Vagina (tissue), 2 donors: ENCODE measurements at regions not wholly inside any gene's neighbourhood (a gene's known extent, or its start where the extent isn't known, plus 50 kb on each side); places are given as distances from the start of the nearest gene placed in this dataset.

Source experiments
- POLR2A ChIP-seq, 2 donors: fragments of 450-650 bp; IDR thresholded peaks; one replicate each; pipeline ENCODE4 v1.6.1; 2017; ENCODE audit warnings: antibody characterized with exemption in 2 of 2, mild to moderate bottlenecking in 2 of 2, moderate library complexity in 2 of 2
- POLR2AphosphoS5 ChIP-seq, 2 donors: sonication (generic); formaldehyde crosslinking; IDR thresholded peaks; one replicate each; pipeline ENCODE4 v1.9.0; 2017; ENCODE audit warnings: antibody characterized with exemption in 2 of 2, mild to moderate bottlenecking in 2 of 2, low read depth in 1 of 2; ENCODE audit not compliant: insufficient read depth in 1 of 2
- TF ChIP-seq, protein P1 (sequence below), 3 experiments: fragments of 450-650 bp in 2 of 3; fragments of 200-600 bp in 1 of 3; sonication (generic) in 1 of 3; IDR thresholded peaks; one replicate each; pipeline ENCODE4 v1.5.1; 2017 to 2019; ENCODE audit warnings: antibody characterized with exemption in 3 of 3, mild to moderate bottlenecking in 2 of 3, moderate library complexity in 2 of 3

DNA sequence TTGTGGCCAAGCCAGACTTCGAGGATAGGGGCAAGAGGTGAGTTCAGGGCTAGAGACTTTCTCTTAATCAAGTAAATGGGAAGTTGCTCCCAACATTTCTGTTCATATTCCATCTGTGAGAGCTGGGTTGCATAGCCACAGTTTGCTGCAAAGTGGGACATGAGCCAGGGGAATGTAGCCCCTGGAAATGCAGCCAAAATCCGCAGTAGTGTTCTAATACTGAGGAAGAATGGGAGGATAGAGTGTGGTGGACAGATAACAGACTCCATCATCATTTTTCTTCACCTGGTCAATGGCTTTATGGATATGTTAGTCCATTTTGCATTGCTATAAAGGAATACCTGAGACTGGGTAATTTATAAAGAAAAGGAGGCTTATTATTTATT lies 177.7 kb downstream of the SKIDA1 start:
- TF ChIP-seq, protein P1, sequence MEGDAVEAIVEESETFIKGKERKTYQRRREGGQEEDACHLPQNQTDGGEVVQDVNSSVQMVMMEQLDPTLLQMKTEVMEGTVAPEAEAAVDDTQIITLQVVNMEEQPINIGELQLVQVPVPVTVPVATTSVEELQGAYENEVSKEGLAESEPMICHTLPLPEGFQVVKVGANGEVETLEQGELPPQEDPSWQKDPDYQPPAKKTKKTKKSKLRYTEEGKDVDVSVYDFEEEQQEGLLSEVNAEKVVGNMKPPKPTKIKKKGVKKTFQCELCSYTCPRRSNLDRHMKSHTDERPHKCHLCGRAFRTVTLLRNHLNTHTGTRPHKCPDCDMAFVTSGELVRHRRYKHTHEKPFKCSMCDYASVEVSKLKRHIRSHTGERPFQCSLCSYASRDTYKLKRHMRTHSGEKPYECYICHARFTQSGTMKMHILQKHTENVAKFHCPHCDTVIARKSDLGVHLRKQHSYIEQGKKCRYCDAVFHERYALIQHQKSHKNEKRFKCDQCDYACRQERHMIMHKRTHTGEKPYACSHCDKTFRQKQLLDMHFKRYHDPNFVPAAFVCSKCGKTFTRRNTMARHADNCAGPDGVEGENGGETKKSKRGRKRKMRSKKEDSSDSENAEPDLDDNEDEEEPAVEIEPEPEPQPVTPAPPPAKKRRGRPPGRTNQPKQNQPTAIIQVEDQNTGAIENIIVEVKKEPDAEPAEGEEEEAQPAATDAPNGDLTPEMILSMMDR (IDR thresholded peaks at IDR 0.05), result no peak
- TF ChIP-seq POLR2A (IDR thresholded peaks at IDR 0.05) (no peak), POLR2AphosphoS5 (IDR thresholded peaks at IDR 0.05; ENCODE audit: insufficient read depth in 1 of 2, low read depth in 1 of 2) (no peak)
